ENCODE measurements at regions not wholly inside any gene's neighbourhood (a gene's known extent, or its start where the extent isn't known, plus 50 kb on each side); places are given as distances from the start of the nearest gene placed in this dataset.
A peak's percentile ranks its signal among the peaks of the same experiment; 100 is the strongest.
"Not testable (repeated sequence)": the region's sequence is repeated elsewhere in the genome, so short reads cannot be mapped to it uniquely, and the experiment has no call there.

- DNase-seq (ENCODE audit: low read depth) = not testable (repeated sequence)
These were observed 2146.3 kb upstream of the WWC1 start for GRCh38 chr5:166145107-166145506.

DNA sequence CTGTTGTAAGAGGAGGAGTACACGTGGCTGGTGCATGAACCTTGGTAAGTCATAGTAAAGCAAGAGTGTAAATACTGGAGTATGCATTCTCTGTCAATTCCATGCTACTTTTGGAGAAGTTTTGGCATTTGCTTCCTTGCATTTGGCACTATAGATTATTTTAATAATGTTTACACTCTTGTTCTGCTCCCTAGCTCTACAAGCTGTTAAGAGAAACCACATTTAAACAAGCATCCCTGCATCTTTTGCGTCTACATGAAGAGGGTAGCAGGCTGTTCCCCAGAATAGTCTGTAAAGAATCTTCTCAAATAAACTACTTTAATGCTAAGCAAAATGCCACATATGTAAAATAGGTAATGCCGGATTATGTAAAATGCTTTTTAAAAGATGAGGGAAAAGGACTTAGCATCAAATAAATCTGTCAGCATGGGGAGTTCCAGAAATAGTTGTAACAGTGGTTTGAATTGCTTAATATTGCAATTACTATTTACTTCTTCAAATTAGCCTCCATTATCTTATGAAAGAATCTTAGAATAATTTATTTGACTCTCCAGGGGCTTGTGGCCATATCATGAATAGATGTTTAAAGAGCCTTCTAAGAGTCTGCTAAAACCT, 2127.3 kb upstream of the WWC1 start:
- no peak for DNase-seq (ENCODE audit: low read depth)

GRCh38 chr5:166165596-166165995, 2125.8 kb upstream of the WWC1 start:
- DNase-seq (ENCODE audit: low read depth) = peak; percentile 23

DNA sequence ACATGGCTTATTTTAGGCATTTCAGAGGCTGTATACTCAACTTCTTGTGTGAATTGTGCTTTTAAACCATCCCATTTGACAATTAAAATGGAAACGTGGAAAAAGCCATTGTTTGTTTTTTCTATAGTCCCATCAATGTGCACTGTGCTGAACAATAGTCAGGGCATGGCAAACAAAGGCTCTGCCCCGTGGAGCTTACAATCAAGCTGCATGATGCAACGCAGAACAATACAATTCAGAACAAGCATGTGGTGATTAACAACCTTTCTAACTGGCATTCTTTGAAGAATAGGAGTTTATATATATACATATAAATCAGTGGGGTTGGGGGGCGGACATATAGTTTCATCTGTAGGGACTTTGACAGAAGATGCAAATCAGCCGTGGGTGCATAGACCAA, 2125.4 kb upstream of the WWC1 start:
- no peak for DNase-seq (ENCODE audit: low read depth)

- no peak for DNase-seq (ENCODE audit: low read depth)
These were observed 2118.8 kb upstream of the WWC1 start for GRCh38 chr5:166172597-166172996.

GRCh38 chr5:166178411-166179080, 2112.9 kb upstream of the WWC1 start:
- DNase-seq (ENCODE audit: low read depth) = no peak

- DNase-seq (ENCODE audit: low read depth) = no peak
These were observed 2106.3 kb upstream of the WWC1 start for GRCh38 chr5:166185185-166185584.

DNA sequence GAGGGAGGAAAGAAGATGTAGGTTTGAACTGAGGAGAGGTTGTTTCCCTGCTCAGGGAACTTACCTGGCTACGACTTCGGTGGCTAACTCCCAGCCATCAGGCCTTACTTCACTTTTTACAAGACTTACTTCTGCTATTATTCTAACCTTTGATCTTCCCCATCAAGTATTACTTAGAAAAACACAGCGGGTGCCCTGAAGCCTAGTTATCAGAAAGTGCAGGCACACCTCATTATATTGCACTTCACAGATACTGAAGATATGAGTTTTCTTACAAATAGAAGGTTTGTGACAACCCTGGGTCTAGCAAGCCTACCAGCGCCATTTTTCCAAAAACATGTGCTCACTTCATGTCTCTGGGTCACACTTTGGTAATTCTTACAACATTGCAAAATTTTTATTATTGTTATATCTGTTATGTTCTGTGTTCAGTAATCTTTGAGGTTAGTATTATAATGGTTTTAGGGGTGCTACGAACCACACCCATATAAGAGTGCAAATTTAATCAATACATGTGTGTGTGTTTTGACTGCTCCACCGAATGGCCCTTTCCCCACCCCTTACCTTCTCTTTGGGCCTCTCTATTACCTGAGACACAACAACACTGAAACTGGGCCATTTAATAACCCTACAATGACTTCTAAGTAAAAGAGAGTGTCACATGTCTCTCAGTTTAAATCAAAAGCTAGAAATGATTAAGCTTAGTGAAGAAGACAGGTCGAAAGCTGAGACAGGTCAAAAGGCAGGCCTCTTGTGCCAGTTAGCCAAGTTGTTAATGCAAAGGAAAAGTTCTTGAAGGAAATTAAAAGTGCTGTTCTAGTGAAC, 2102.7 kb upstream of the WWC1 start:
- no peak for DNase-seq (ENCODE audit: low read depth)

GRCh38 chr5:166192696-166193095, 2098.7 kb upstream of the WWC1 start:
- DNase-seq (ENCODE audit: low read depth) = no peak

- DNase-seq (ENCODE audit: low read depth) = no peak
These were observed 2095.5 kb upstream of the WWC1 start for GRCh38 chr5:166195981-166196380.

- DNase-seq (ENCODE audit: low read depth) = no peak
These were observed 2090.9 kb upstream of the WWC1 start for GRCh38 chr5:166200532-166200931.

GRCh38 chr5:166211640-166212039, 2079.8 kb upstream of the WWC1 start:
- no peak for DNase-seq (ENCODE audit: low read depth)

- DNase-seq (ENCODE audit: low read depth) = no peak
These were observed 2055.1 kb upstream of the WWC1 start for GRCh38 chr5:166236327-166236726.

DNA sequence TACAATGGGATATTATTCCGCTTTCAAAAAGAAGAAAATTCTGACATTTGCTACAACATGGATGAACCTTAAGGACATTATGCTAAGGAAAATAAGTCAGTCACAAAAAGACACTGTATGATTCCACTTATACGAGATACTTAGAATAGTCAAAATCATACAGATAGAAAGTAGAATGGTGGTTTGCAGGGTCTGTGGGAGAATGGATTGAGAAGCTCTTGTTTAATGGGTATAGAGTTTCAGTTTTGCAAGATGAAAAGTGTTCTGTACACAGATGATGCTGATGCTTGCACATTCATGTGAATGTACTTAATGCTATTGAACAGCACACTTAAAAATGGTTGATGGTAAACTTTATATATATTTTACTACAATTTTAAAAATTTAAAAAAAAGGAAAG, 2050.7 kb upstream of the WWC1 start:
- no peak for DNase-seq (ENCODE audit: low read depth)

DNA sequence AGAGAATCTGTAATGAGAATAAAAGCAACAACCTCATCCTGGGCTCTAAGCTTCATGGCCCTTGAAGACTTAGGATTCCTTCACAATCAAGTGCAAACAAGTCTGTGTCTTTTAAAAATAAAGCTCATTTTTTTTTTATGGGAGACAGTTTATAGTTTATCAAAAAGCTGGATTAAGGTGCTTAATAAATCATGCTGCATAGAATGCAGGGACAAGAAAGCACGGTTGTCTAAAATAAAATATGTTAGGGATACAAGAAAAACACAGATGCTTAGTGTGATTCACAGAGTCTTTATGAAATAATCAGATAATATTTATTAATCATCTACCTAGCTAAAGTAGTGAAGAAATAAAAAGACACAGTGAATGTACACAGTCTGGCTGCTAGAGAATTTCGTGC, 2045.9 kb upstream of the WWC1 start:
- no peak for DNase-seq (ENCODE audit: low read depth)

GRCh38 chr5:166251786-166252185, 2039.7 kb upstream of the WWC1 start:
- DNase-seq (ENCODE audit: low read depth) = peak; percentile 57

DNA sequence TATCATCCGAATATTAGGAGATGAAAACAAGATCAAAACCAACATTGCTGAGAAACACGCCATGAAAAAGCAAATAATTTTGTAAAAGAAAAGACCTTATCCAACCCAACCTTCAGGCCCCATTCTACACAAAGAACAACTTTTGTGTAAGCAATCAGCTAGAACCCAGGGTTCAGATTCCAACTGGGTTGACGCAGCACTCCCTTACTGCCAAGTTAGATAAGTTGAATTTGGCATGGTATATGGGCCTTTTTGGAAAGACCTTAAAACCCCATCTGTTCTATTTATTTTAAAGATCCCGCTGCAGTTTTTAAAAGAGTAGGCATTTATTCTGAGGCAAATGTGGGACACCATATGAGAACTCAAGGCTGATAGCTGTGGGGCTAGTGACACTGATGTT, 2033.8 kb upstream of the WWC1 start:
- DNase-seq (ENCODE audit: low read depth) = no peak

- no peak for DNase-seq (ENCODE audit: low read depth)
These were observed 2029.0 kb upstream of the WWC1 start for GRCh38 chr5:166262395-166262794.

DNA sequence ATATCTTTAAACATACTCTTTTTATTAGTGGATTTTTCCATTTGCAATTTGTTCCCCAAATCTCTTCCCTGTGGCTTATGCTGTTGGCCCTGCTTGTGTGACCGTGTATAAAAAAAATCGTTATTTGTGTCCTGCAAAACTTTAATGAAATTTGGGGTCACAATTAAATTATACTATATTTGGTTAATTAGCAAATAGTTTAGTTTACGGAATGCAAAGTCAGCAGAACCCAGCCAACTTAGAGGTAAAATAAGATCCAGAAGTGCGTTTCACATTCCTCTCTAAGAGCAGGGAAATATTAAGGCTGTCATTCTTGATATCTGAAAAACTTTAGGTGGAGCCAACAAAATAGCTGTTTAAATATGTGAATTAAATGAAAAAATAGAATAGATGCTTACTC, 2023.5 kb upstream of the WWC1 start:
- DNase-seq (ENCODE audit: low read depth) = no peak

DNA sequence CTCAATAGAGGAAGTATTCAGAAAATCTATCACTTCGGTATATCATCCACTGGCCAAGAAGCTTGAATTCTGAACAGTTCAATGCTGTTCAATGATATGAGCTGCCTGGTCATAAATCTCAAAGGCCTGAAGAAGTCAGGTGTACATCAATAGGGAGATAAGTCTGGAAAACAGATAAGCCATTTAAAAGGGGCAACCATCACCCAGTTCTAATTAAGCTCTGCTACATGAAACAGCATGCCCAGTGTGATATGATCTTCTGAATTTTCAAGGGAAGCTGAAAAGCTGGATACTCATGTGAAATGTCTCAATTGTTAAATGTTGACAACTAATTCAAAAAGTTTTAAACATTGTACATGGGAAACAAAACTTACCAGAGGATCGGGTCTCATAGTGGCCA, 2020.7 kb upstream of the WWC1 start:
- no peak for DNase-seq (ENCODE audit: low read depth)

- DNase-seq (ENCODE audit: low read depth) = no peak
These were observed 2015.4 kb upstream of the WWC1 start for GRCh38 chr5:166276006-166276405.

GRCh38 chr5:166279828-166280227, 2011.6 kb upstream of the WWC1 start:
- no peak for DNase-seq (ENCODE audit: low read depth)

DNA sequence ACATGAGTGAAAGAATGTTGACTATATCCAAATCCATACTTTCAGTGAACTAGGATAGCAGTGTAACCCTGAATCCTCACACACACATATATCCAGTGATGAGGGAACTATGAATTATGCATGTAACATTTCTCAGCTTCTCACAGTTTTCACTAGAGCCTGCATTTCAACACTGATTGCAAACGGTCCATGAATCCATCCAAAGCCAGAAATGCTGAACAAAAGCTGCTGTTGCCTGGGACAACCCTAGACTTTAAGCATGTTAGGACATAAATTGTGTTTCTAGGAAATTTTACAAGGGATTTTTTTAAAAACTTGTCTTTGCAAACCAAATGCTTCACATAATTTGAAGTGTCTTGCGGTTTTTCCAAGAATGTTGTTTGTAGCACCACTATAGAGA, 2010.0 kb upstream of the WWC1 start:
- DNase-seq (ENCODE audit: low read depth) = no peak
